EH (cell line): ENCODE measurements at regions not wholly inside any gene's neighbourhood (a gene's known extent, or its start where the extent isn't known, plus 50 kb on each side); places are given as distances from the start of the nearest gene placed in this dataset.

Experiments used
- DNase-seq: peaks from one replicate; pipeline ENCODE4 v3.0.0-alpha.2; 2015; ENCODE audit warnings: low read depth

DNA sequence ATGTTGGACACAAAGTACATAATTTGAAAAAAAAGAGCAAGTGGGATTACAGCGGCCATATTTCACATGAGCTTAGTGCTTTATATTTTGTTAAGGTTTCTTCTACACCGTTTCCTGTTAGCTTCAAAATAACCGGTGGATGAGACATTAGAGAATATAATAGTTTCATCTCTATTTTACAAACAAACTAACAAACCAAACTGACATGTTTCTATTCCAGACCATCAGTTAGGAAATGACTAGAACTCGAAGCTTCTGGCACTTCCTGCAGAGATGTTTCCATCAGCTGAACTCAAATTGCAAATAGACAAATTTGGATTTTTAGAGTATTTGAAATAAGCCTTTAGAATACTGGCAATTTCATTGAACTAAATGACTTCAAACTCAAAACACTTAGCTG, 86.5 kb downstream of the MTRR start:
- DNase-seq: no peak

- DNase-seq: no peak
Measured at GRCh38 chr5:7957329-7957728, 88.4 kb downstream of the MTRR start.

DNA sequence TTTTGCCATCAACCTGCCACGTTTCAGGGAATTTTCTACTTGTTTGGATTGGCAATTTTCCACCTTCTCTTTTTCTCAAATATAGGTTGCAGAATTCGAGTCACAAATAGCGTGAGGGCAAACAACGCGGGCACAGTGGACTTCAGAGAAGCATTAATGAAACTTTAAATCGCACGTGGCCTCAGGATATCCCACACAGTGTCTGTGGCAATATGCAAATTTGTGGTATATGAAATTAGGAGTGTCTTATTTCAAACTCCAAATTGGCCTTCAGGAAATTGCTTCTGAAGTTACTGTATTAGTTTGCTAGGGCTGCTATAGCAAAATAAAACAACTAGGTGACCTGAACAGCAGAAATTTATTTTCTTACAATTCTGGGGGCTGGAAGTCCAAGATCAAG, 91.2 kb downstream of the MTRR start:
- no peak for DNase-seq

- no peak for DNase-seq
Measured at GRCh38 chr5:7961540-7961939, 92.6 kb downstream of the MTRR start.

GRCh38 chr5:7970816-7971215, 101.9 kb downstream of the MTRR start:
- no peak for DNase-seq

GRCh38 chr5:7976411-7977190, 107.7 kb downstream of the MTRR start:
- no peak for DNase-seq

DNA sequence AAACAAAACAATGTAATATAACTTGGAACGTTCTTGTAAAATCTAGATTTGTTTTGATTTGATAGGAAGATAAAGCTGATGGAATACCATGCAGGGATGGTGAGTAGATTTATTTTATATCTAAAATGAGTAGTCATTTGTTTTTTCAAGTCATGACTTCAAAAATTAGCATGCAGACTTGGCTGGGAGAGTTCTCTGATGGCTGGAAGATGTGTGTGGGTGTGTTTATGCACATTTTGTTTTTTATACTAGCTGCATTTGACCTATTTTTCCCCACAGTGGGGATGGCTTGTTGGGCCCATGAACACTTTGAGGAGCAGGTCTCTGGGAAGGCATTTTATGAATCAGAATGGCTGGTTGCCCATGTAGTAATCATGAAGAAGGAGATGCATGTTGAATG, 109.2 kb downstream of the MTRR start:
- no peak for DNase-seq

- DNase-seq: no peak
Measured at GRCh38 chr5:7978991-7979390, 110.0 kb downstream of the MTRR start.

- DNase-seq: no peak
Measured at GRCh38 chr5:7980881-7981280, 111.9 kb downstream of the MTRR start.

- no peak for DNase-seq
Measured at GRCh38 chr5:7983433-7983832, 114.5 kb downstream of the MTRR start.

- peak; percentile 24 for DNase-seq
Measured at GRCh38 chr5:7991125-7991821, 122.3 kb downstream of the MTRR start.

- no peak for DNase-seq
Measured at GRCh38 chr5:7995688-7996294, 126.8 kb downstream of the MTRR start.

- no peak for DNase-seq
Measured at GRCh38 chr5:8005416-8005815, 136.5 kb downstream of the MTRR start.

DNA sequence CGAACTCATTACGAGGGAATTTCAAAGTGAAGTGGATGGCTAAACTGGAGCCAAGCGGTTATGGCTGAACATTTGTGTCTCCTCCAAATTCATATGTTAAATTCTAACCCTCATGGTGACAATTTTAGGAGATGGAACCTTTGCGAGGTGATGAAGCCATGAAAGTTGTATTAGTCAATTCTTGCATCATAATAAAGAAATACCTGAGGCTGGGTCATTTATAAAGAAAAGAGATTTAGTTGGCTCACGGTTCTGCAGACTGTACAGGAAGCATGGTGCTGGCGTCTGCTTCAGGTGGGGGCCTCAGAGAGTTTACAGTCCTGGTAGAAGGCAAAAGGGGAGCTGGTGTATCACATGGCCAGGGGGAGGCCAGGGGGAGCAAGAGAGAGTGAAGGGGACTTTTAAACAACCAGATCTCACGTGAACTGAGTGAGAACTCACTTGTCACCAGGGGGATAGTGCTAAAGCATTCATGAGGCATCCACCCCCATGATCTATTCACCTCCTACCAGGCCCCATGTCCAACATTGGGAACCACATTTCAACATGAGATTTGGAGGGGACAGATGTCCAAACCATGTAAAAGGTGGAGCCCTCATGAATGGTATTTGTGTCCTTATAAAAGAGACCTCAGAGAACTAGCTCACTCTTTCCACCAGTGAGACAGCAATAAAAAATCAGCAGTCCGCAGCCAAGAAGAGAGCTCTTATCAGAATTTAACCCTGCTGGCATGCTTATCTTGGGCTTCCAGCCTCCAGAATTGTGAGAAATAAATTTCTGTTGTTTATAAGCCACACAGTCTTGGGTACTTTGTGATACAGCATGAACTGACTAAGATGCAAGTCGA, 143.4 kb downstream of the MTRR start:
- DNase-seq: no peak

DNA sequence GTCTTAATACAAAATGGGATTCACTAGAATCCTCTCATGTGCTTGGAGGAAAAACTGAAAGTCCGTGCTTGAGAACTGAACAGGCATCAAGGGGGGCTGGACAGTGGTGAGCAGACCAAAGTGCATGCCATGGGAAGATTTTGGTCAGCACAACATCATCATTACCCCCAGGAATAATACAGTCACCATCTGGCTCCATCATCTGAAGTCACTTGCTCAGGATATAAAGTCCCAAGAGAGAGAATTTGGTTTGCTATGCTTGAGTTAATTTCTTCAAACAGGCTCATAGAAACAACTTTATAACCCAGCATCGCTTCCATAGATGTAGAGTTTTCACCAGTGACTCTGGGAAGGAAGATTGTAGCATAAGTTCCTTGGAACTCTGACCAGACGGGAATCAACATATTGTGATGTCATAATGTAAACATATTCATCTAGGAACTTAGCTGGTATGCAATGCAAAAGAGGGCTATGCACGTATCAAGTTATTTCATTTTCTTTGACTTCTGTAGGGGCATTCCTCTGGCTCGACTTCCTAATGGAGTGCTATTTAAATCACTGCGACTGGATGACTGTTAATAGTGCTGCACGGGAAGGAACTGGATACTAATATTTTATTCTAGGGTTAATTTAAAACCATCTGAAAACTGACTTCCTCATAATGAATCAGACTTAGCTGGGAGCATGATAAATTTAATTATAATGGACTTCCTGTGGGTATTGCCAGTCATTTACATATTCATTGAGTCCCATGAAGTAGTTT, 145.2 kb downstream of the MTRR start:
- no peak for DNase-seq

GRCh38 chr5:8019719-8020218, 150.8 kb downstream of the MTRR start:
- DNase-seq: no peak

GRCh38 chr5:8020861-8021514, 152.0 kb downstream of the MTRR start:
- DNase-seq: no peak

DNA sequence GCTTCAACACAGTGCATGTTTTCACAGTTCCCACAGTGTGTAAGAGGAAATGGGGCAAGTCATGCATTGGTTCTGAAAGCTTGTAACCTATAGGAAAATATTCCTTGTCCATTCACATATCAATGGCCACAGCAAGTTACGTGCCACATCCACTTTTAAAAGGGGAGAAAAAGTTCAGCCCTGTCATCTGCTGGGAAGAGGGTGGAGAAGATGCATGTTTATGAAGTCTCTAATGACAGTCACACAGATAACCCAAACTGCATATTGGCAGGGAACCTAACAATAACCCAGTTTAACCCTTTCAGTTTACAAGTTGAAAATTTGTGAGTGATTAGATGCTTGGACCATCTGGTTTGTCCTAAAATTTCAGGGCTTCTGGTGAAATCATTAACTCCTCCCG, 159.3 kb downstream of the MTRR start:
- no peak for DNase-seq

DNA sequence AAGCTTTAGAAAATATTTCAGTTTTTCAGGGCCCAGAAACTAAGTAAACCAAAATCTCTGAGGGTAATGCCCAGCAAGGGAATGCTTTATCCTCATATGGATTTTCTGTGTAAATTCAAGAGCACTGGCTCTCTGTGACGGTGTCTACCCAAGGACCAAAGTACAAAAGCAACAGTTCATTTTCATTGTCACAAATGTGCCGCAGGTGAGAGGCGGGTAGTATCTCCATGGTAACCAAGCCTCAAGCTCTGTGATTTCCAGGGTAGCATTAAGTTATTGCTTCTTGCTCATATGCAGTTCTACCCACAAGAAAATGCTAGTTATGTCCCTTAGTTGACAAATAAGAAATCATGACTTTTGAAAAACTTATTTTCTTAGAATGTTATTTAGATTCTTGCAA, 164.3 kb downstream of the MTRR start:
- DNase-seq: no peak

DNA sequence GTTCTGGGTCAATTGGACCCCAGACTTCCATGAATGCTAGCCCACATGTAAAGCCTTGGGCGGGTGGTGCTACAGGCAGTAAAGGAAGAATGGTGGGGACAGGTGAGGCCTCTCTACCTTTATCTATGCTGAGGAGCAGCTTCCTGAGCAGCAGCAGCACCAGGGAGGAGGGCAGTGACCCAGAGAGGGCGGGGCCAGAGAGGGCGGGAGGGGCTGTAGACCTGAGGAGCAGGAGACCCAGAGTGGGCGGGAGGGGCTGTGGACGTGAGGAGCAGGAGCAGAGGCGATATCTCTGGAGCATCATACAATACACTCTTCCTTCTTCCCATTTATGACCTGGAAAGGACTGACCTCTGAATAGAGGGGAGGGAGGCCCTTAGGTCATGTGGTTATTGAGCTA, 165.9 kb downstream of the MTRR start:
- no peak for DNase-seq

GRCh38 chr5:8048920-8049319, 180.0 kb downstream of the MTRR start:
- no peak for DNase-seq
